IMR-90 (cell line): ENCODE measurements at regions not wholly inside any gene's neighbourhood (a gene's known extent, or its start where the extent isn't known, plus 50 kb on each side); places are given as distances from the start of the nearest gene placed in this dataset.

ENCODE experiments used
- FOS ChIP-seq: fragments of 150-350 bp; IDR thresholded peaks from 2 replicates; pipeline ENCODE4 v1.6.1; 2016; ENCODE audit warnings: low read depth, low read length
- POLR2A ChIP-seq: IDR thresholded peaks from 2 replicates; pipeline ENCODE4 v1.6.1; 2012; ENCODE audit warnings: mild to moderate bottlenecking, low read depth, low read length
- RAD21 ChIP-seq: IDR thresholded peaks from 2 replicates; pipeline ENCODE4 v1.6.1; 2012; ENCODE audit warnings: low read length, improper control_type of control experiment
- SMC3 ChIP-seq: fragments of 150-350 bp; IDR thresholded peaks from 2 replicates; pipeline ENCODE4 v1.6.1; 2016; ENCODE audit warnings: low read depth, mild to moderate bottlenecking, antibody characterized with exemption, low read length, moderate library complexity
- TF ChIP-seq, protein P1 (sequence below): conservative IDR thresholded peaks from 2 replicates; pipeline ENCODE4 v1.5.1; 2012; ENCODE audit warnings: mild to moderate bottlenecking, low read depth, low read length, improper control_type of control experiment

DNA sequence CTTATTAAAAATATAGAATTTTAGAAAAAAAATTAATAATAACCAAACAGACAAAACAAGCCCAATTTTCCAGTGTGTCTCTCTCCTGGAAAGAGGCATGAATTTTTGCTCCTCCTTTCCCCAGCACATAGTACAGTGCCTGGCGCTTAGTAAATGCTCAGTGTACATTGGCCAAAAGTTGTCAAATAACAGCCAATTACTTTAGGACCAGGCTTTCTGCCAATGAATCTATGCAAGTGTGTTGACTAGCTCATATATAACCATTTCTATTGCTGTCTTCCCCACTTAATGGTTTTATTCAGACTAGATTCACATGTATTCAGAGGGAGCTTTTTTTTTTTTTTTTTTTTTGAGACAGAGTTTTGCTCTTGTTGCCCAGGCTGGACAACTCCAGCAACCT, 120.1 kb upstream of the CD180 start:
- TF ChIP-seq FOS (no peak), SMC3 (no peak), RAD21 (no peak), POLR2A (no peak)
- TF ChIP-seq, protein P1, sequence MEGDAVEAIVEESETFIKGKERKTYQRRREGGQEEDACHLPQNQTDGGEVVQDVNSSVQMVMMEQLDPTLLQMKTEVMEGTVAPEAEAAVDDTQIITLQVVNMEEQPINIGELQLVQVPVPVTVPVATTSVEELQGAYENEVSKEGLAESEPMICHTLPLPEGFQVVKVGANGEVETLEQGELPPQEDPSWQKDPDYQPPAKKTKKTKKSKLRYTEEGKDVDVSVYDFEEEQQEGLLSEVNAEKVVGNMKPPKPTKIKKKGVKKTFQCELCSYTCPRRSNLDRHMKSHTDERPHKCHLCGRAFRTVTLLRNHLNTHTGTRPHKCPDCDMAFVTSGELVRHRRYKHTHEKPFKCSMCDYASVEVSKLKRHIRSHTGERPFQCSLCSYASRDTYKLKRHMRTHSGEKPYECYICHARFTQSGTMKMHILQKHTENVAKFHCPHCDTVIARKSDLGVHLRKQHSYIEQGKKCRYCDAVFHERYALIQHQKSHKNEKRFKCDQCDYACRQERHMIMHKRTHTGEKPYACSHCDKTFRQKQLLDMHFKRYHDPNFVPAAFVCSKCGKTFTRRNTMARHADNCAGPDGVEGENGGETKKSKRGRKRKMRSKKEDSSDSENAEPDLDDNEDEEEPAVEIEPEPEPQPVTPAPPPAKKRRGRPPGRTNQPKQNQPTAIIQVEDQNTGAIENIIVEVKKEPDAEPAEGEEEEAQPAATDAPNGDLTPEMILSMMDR, result no peak
